LNCaP clone FGC (cell line): ENCODE measurements at regions not wholly inside any gene's neighbourhood (a gene's known extent, or its start where the extent isn't known, plus 50 kb on each side); places are given as distances from the start of the nearest gene placed in this dataset.
A peak's percentile ranks its signal among the peaks of the same experiment; 100 is the strongest.

Experiments used
- DNase-seq: peaks from one replicate; pipeline ENCODE4 v3.0.0-alpha.2; 2011; ENCODE audit warnings: low read depth
- H3K4me3 ChIP-seq: 2 replicates; pipeline ENCODE4 v1.5.1; 2011; ENCODE audit warnings: mild to moderate bottlenecking, low read depth, low read length, control low read depth
- CTCF ChIP-seq: IDR thresholded peaks from 2 replicates; pipeline ENCODE4 v1.5.1; 2012; ENCODE audit warnings: mild to moderate bottlenecking; ENCODE audit not compliant: control insufficient read depth, insufficient read depth; ENCODE audit errors: extremely low read depth

- H3K4me3 ChIP-seq = no peak overlapping the region
- no peak for TF ChIP-seq CTCF
- no peak for DNase-seq
These were observed 251.3 kb upstream of the ATP5MC3 start for GRCh38 chr2:175432793-175433192.

- H3K4me3 ChIP-seq = no peak overlapping the region
- no peak for DNase-seq
- TF ChIP-seq CTCF = no peak
These were observed 250.5 kb upstream of the ATP5MC3 start for GRCh38 chr2:175432021-175432420.

- no peak overlapping the region for H3K4me3 ChIP-seq
- TF ChIP-seq CTCF = no peak
- DNase-seq = no peak
These were observed 249.8 kb upstream of the ATP5MC3 start for GRCh38 chr2:175431101-175431946.

- DNase-seq = no peak
- H3K4me3 ChIP-seq = no peak overlapping the region
- no peak for TF ChIP-seq CTCF
These were observed 248.7 kb upstream of the ATP5MC3 start for GRCh38 chr2:175430236-175430635.

DNA sequence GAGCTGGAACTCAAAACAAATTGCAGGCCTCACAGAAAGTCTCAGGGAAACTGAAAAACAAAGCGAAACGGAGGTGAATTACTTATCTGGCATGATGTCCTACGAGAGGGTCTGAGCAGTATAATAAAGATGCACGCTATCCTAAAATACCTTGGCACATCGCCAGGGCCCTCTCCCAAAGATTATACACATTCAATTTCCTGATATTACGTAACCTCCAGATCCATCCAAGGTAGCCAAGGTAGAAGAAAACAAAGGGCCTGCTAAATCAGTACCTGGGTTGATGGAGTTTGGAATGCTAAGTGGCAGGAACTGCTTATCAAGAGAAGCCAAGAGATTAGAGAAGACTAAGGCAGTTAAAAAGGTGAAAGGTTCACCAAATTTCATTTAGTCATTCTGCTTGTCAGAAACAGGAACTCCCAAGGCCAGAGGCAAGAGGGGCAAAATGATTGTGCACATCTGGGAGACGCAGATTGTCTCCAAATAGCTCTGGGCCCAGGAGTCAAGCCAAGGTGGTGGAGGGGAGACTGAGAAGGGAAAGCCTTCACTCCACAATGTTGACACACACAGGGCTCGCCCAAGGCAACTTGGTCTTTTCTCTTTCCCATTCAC, 236.8 kb upstream of the ATP5MC3 start:
- DNase-seq = no peak
- no peak overlapping the region for H3K4me3 ChIP-seq
- no peak for TF ChIP-seq CTCF

DNA sequence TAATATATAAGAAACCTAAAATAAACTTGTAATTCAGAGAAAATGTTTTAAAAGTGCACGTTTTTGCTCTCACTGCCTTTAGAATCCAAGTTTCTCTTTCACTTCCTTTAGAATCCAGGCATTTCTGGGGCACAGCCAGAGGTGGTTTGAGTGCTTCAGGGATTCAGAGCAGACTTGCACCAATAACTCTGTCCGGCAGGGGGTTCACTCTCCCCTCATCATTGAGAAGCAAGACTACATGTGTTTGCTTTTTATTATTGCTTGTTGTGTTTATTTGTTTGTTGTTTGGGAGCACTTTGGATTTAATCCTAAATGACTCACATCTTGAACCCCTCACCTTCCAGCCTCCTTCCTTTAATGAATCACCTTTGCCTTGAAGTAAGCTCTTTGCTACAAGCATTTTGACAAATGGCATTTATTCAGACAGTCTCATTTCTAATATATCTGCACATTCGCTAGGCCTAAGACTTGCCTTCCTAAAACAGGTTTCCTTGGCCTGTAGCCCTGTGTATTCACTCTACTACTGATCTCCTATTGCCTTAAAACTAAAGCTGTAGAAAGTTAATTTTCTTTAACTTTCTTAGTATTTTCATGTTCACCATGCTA, 233.5 kb upstream of the ATP5MC3 start:
- DNase-seq = peak; percentile 26
- no peak overlapping the region for H3K4me3 ChIP-seq
- peak; percentile 67 for TF ChIP-seq CTCF
